GM12878 (cell line): ENCODE measurements at regions not wholly inside any gene's neighbourhood (a gene's known extent, or its start where the extent isn't known, plus 50 kb on each side); places are given as distances from the start of the nearest gene placed in this dataset.

ENCODE experiments used
- ATAC-seq: fragments of 200-7000 bp; cut with Tn5 transposase; 3 replicates; pipeline ENCODE4 v1.9.1; 2020; ENCODE audit warnings: mild to moderate bottlenecking, moderate library complexity
- BruUV-seq: library from RNA; stranded (reverse); fragments of 400-500 nt; replicated peaks from 2 replicates; lab custom pipeline; 2021; lab: Mats Ljungman, UMichigan
- CTCF ChIA-PET: fragments of 300-600 bp; sonication (Branson Sonifier 250); formaldehyde crosslinking; extraction: SDS; loops from one replicate; lab custom pipeline; 2021; ENCODE audit warnings: inconsistent platforms; lab: Yijun Ruan, JAX
- POLR2A ChIA-PET: fragments of 350-600 bp; formaldehyde crosslinking; extraction: SDS; loops from one replicate; lab custom pipeline; 2021; ENCODE audit warnings: inconsistent platforms; lab: Charles Lee
- RAD21 ChIA-PET: fragments of 300-600 bp; sonication (Branson Sonifier 250); formaldehyde crosslinking; loops from one replicate; lab custom pipeline; 2023; ENCODE audit warnings: antibody characterized with exemption; ENCODE audit not compliant: unreplicated experiment; lab: Charles Lee
- SMC1A ChIA-PET: fragments of 300-600 bp; sonication (Branson Sonifier 250); formaldehyde crosslinking; loops from one replicate; lab custom pipeline; 2023; ENCODE audit not compliant: unreplicated experiment, uncharacterized antibody; lab: Charles Lee
- DNase-seq: peaks from one replicate; pipeline ENCODE4 v3.0.0-alpha.2; 2011; ENCODE audit warnings: low read depth, low spot score
- FAIRE-seq: peaks from 3 replicates; lab custom pipeline; 2011; peaks lifted over from hg19 to GRCh38; lab: Jason Lieb, UNC
- H2AFZ ChIP-seq: 2 replicates; pipeline ENCODE4 v1.6.0; 2011; ENCODE audit warnings: low read depth, low read length, control low read depth; ENCODE audit not compliant: control insufficient read depth
- H3K27ac ChIP-seq: 2 replicates; pipeline ENCODE4 v1.5.1; 2011; ENCODE audit warnings: control low read depth; ENCODE audit not compliant: control insufficient read depth, insufficient read depth
- H3K27me3 ChIP-seq, 2 experiments: replicated peaks in 1 of 2; 2 replicates each; pipeline versions ENCODE4 v1.6.0 to v1.6.1; 2011; ENCODE audit warnings: low read length in 1 of 2; ENCODE audit not compliant: control insufficient read depth in 2 of 2, insufficient read depth in 2 of 2
- H3K36me3 ChIP-seq, 2 experiments: 2 replicates each; pipeline ENCODE4 v1.5.1; 2011; ENCODE audit warnings: low read length in 1 of 2; ENCODE audit not compliant: control insufficient read depth in 2 of 2, insufficient read depth in 2 of 2
- H3K4me1 ChIP-seq: 2 replicates; pipeline ENCODE4 v1.6.1; 2011; ENCODE audit warnings: mild to moderate bottlenecking, low read length, moderate library complexity, mixed read lengths; ENCODE audit not compliant: control insufficient read depth, insufficient read depth
- H3K4me2 ChIP-seq: 2 replicates; pipeline ENCODE4 v1.6.0; 2011; ENCODE audit warnings: control low read depth; ENCODE audit not compliant: control insufficient read depth, insufficient read depth
- H3K4me3 ChIP-seq: fragments of 200-600 bp; sonication (generic); 2 replicates; pipeline ENCODE4 v1.5.1; 2016
- H3K79me2 ChIP-seq: 2 replicates; pipeline ENCODE4 v1.6.0; 2011; ENCODE audit warnings: low read length; ENCODE audit not compliant: control insufficient read depth, insufficient read depth
- H3K9ac ChIP-seq: 2 replicates; pipeline ENCODE4 v1.8.0; 2011; ENCODE audit warnings: low read length, control low read depth, mixed read lengths; ENCODE audit not compliant: control insufficient read depth, insufficient read depth
- H3K9me3 ChIP-seq: replicated peaks from 3 replicates; pipeline ENCODE4 v1.5.1; 2011; ENCODE audit warnings: mild to moderate bottlenecking, low read length; ENCODE audit not compliant: control insufficient read depth, insufficient read depth
- H4K20me1 ChIP-seq: 2 replicates; pipeline ENCODE4 v1.6.0; 2011; ENCODE audit not compliant: control insufficient read depth, insufficient read depth
- CEBPB ChIP-seq, 2 experiments: fragments of 150-350 bp in 1 of 2; IDR thresholded peaks; 2 replicates each; pipeline ENCODE4 v1.6.1; 2012 to 2014; ENCODE audit warnings: low read depth in 2 of 2, low read length in 2 of 2, borderline replicate concordance in 1 of 2, inconsistent platforms in 1 of 2
- CHD1 ChIP-seq: IDR thresholded peaks from 2 replicates; pipeline ENCODE4 v1.6.1; 2012; ENCODE audit warnings: low read depth, low read length, improper control_type of control experiment
- FOXM1 ChIP-seq: IDR thresholded peaks from 2 replicates; pipeline ENCODE4 v1.6.1; 2012; ENCODE audit warnings: low read depth, mild to moderate bottlenecking, inconsistent platforms, low read length, moderate library complexity
- HDAC6 ChIP-seq: fragments of 200-600 bp; sonication (generic); IDR thresholded peaks from one replicate; pipeline ENCODE4 v1.8.0; 2017; ENCODE audit warnings: antibody characterized with exemption; ENCODE audit not compliant: unreplicated experiment
- MAX ChIP-seq: IDR thresholded peaks from 2 replicates; pipeline ENCODE4 v1.6.1; 2012; ENCODE audit warnings: low read depth, low read length, improper control_type of control experiment
- MTA3 ChIP-seq: IDR thresholded peaks from 2 replicates; pipeline ENCODE4 v1.6.1; 2012; ENCODE audit warnings: low read length, inconsistent platforms, borderline replicate concordance
- POU2F2 ChIP-seq: IDR thresholded peaks from 3 replicates; pipeline ENCODE4 v1.6.1; 2011; ENCODE audit warnings: low read depth, mild to moderate bottlenecking, low read length, borderline replicate concordance
- RFX5 ChIP-seq: IDR thresholded peaks from 2 replicates; pipeline ENCODE4 v1.6.1; 2011; ENCODE audit warnings: low read depth, low read length, improper control_type of control experiment
- SIN3A ChIP-seq: IDR thresholded peaks from 2 replicates; pipeline ENCODE4 v1.6.1; 2012; ENCODE audit warnings: low read depth, low read length, improper control_type of control experiment
- STAT1 ChIP-seq: fragments of 450-650 bp; conservative IDR thresholded peaks from 2 replicates; pipeline ENCODE4 v1.6.1; 2014; ENCODE audit warnings: antibody characterized with exemption, mild to moderate bottlenecking
- TCF3 ChIP-seq: IDR thresholded peaks from 2 replicates; pipeline ENCODE4 v1.6.1; 2012; ENCODE audit warnings: low read depth, mild to moderate bottlenecking, low read length, borderline replicate concordance; ENCODE audit not compliant: insufficient read depth
- ZNF217 ChIP-seq: fragments of 450-650 bp; IDR thresholded peaks from 2 replicates; pipeline ENCODE4 v1.6.1; 2017; ENCODE audit warnings: antibody characterized with exemption, mild to moderate bottlenecking
- ZNF687 ChIP-seq: fragments of 450-650 bp; IDR thresholded peaks from 2 replicates; pipeline ENCODE4 v1.6.1; 2017; ENCODE audit warnings: mild to moderate bottlenecking, moderate library complexity
- WGBS: methylation state at CpG from one replicate; pipeline ENCODE4 v1.1.6; 2016; ENCODE audit warnings: low lambda C conversion rate; ENCODE audit not compliant: insufficient replicate concordance, insufficient coverage; ENCODE audit errors: missing lambda C conversion rate; 5-methylcytosine and 5-hydroxymethylcytosine counted together
- in situ Hi-C: fragments of 300-500 bp; cut with MboI; formaldehyde crosslinking; loops from 9 replicates; pipeline ENCODE4 v1.14.3; 2018; ENCODE audit warnings: mixed read lengths
- intact Hi-C: fragments of 100-400 bp; cut with micrococcal nuclease; formaldehyde crosslinking; loops from one replicate; pipeline ENCODE4 v1.14.2; 2022; ENCODE audit not compliant: unreplicated experiment
- TF ChIP-seq, protein P1 (sequence below): IDR thresholded peaks from 2 replicates; pipeline ENCODE4 v1.6.1; 2012; ENCODE audit warnings: low read length, inconsistent platforms

DNA sequence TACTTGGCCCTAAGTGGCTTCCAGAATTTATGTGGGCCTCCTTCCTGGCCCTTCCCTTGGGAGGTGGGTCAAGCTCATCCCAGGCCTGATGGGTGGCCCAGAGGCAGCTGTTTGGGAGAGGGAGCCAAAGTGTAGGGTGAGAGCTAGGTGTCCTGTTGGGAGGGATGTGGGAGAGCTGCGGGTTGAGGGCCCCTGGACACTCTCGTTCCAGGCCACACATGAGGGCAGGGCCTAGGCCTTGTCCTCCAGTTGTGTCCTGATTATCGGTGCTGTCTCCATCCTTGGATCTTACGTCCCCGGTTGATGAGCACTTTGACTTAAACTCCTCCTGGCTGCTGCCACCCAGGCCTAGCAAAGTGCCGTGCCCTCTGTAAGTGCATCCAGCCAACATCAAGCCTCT, 177.5 kb upstream of the VASH1 start:
- H3K36me3 ChIP-seq: no peaks in the 10 kb centered on the region
- BruUV-seq: no TSS peak
- H3K9me3 ChIP-seq: no peaks in the 10 kb centered on the region
- in situ Hi-C loops: no loop called here
- no peak overlapping the region for H3K9ac ChIP-seq
- CTCF ChIA-PET: interaction anchor here (1.1 kb wide), 1 partner anchor 11 kb away, joined by 3 read pairs; no protein-coding TSS in a partner anchor
- no peaks in the 10 kb centered on the region for H4K20me1 ChIP-seq
- no peak for ATAC-seq
- SMC1A ChIA-PET: no interaction called here
- peaks cover 0 to 2% of the 10 kb centered on the region in 2 experiments; a peak in 1 of 4 replicates for H3K27me3 ChIP-seq
- TF ChIP-seq SIN3A (no peak), MAX (no peak), ZNF217 (no peak), HDAC6 (no peak), RFX5 (no peak), TCF3 (no peak), FOXM1 (no peak), CEBPB (IDR thresholded peaks at IDR 0.05; ENCODE audit: borderline replicate concordance in 1 of 2, low read depth in 2 of 2, low read length in 2 of 2) (no peak), CHD1 (no peak), ZNF687 (no peak), MTA3 (no peak), STAT1 (no peak), POU2F2 (no peak)
- TF ChIP-seq, protein P1, sequence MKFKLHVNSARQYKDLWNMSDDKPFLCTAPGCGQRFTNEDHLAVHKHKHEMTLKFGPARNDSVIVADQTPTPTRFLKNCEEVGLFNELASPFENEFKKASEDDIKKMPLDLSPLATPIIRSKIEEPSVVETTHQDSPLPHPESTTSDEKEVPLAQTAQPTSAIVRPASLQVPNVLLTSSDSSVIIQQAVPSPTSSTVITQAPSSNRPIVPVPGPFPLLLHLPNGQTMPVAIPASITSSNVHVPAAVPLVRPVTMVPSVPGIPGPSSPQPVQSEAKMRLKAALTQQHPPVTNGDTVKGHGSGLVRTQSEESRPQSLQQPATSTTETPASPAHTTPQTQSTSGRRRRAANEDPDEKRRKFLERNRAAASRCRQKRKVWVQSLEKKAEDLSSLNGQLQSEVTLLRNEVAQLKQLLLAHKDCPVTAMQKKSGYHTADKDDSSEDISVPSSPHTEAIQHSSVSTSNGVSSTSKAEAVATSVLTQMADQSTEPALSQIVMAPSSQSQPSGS: no peak
- TF ChIP-seq, all 136 proteins: peak for 0
- POLR2A ChIA-PET: no interaction called here
- WGBS: 74% methylated on average over 5 of the region's 6 CpGs
- intact Hi-C loops: no loop called here
- no peak for DNase-seq
- Histone ChIP-seq H2AFZ (no peak overlapping the region), H3K4me2 (no peak overlapping the region), H3K27ac (no peak overlapping the region), H3K4me1 (no peaks in the 10 kb centered on the region), H3K4me3 (no peak overlapping the region), H3K79me2 (no peaks in the 10 kb centered on the region)
- RAD21 ChIA-PET: no interaction called here
- FAIRE-seq: no peak
